ENCODE measurements at regions not wholly inside any gene's neighbourhood (a gene's known extent, or its start where the extent isn't known, plus 50 kb on each side); places are given as distances from the start of the nearest gene placed in this dataset.
A peak's percentile ranks its signal among the peaks of the same experiment; 100 is the strongest.

GRCh38 chr3:59149166-59149565 lies 99.3 kb upstream of the CFAP20DC start:
- TF ChIP-seq GATA3 (IDR thresholded peaks at IDR 0.05; ENCODE audit: low read depth, low read length) (no peak), GATA2 (IDR thresholded peaks at IDR 0.05; ENCODE audit: low read depth, low read length) (no peak)

GRCh38 chr3:59143447-59143846 lies 93.6 kb upstream of the CFAP20DC start:
- TF ChIP-seq GATA2 (IDR thresholded peaks at IDR 0.05; ENCODE audit: low read depth, low read length), result no peak
- TF ChIP-seq GATA3 (IDR thresholded peaks at IDR 0.05; ENCODE audit: low read depth, low read length), result no peak

- TF ChIP-seq GATA3 (IDR thresholded peaks at IDR 0.05; ENCODE audit: low read depth, low read length) (no peak), GATA2 (IDR thresholded peaks at IDR 0.05; ENCODE audit: low read depth, low read length) (no peak)
Observed at GRCh38 chr3:59142556-59142955, 92.7 kb upstream of the CFAP20DC start.

- TF ChIP-seq GATA2 (IDR thresholded peaks at IDR 0.05; ENCODE audit: low read depth, low read length) (no peak), GATA3 (IDR thresholded peaks at IDR 0.05; ENCODE audit: low read depth, low read length) (no peak)
Observed at GRCh38 chr3:59138966-59139365, 89.1 kb upstream of the CFAP20DC start.

- TF ChIP-seq GATA3 (IDR thresholded peaks at IDR 0.05; ENCODE audit: low read depth, low read length) (no peak), GATA2 (IDR thresholded peaks at IDR 0.05; ENCODE audit: low read depth, low read length) (no peak)
Observed at GRCh38 chr3:59137415-59137814, 87.6 kb upstream of the CFAP20DC start.

- TF ChIP-seq GATA3 (IDR thresholded peaks at IDR 0.05; ENCODE audit: low read depth, low read length) (no peak), GATA2 (IDR thresholded peaks at IDR 0.05; ENCODE audit: low read depth, low read length) (no peak)
Observed at GRCh38 chr3:59136081-59136480, 86.3 kb upstream of the CFAP20DC start.

- no peak for TF ChIP-seq GATA2 (IDR thresholded peaks at IDR 0.05; ENCODE audit: low read depth, low read length)
- no peak for TF ChIP-seq GATA3 (IDR thresholded peaks at IDR 0.05; ENCODE audit: low read depth, low read length)
Observed at GRCh38 chr3:59135096-59135495, 85.3 kb upstream of the CFAP20DC start.

- TF ChIP-seq GATA3 (IDR thresholded peaks at IDR 0.05; ENCODE audit: low read depth, low read length) (no peak), GATA2 (IDR thresholded peaks at IDR 0.05; ENCODE audit: low read depth, low read length) (no peak)
Observed at GRCh38 chr3:59133311-59133710, 83.5 kb upstream of the CFAP20DC start.

- TF ChIP-seq GATA2 (IDR thresholded peaks at IDR 0.05; ENCODE audit: low read depth, low read length), result peak; percentile 78
- peak; percentile 89 for TF ChIP-seq GATA3 (IDR thresholded peaks at IDR 0.05; ENCODE audit: low read depth, low read length)
Observed at GRCh38 chr3:59131016-59131766, 81.4 kb upstream of the CFAP20DC start.

GRCh38 chr3:59128685-59129084 lies 78.9 kb upstream of the CFAP20DC start:
- TF ChIP-seq GATA3 (IDR thresholded peaks at IDR 0.05; ENCODE audit: low read depth, low read length), result no peak
- no peak for TF ChIP-seq GATA2 (IDR thresholded peaks at IDR 0.05; ENCODE audit: low read depth, low read length)

GRCh38 chr3:59127071-59127470 lies 77.2 kb upstream of the CFAP20DC start:
- TF ChIP-seq GATA3 (IDR thresholded peaks at IDR 0.05; ENCODE audit: low read depth, low read length) (no peak), GATA2 (IDR thresholded peaks at IDR 0.05; ENCODE audit: low read depth, low read length) (no peak)

- TF ChIP-seq GATA2 (IDR thresholded peaks at IDR 0.05; ENCODE audit: low read depth, low read length) (no peak), GATA3 (IDR thresholded peaks at IDR 0.05; ENCODE audit: low read depth, low read length) (no peak)
Observed at GRCh38 chr3:59126446-59126845, 76.6 kb upstream of the CFAP20DC start.

GRCh38 chr3:59121346-59122144 lies 71.7 kb upstream of the CFAP20DC start:
- TF ChIP-seq GATA2 (IDR thresholded peaks at IDR 0.05; ENCODE audit: low read depth, low read length) (no peak), GATA3 (IDR thresholded peaks at IDR 0.05; ENCODE audit: low read depth, low read length) (no peak)

GRCh38 chr3:59118928-59119327 lies 69.1 kb upstream of the CFAP20DC start:
- TF ChIP-seq GATA3 (IDR thresholded peaks at IDR 0.05; ENCODE audit: low read depth, low read length), result no peak
- no peak for TF ChIP-seq GATA2 (IDR thresholded peaks at IDR 0.05; ENCODE audit: low read depth, low read length)

- TF ChIP-seq GATA3 (IDR thresholded peaks at IDR 0.05; ENCODE audit: low read depth, low read length) (no peak), GATA2 (IDR thresholded peaks at IDR 0.05; ENCODE audit: low read depth, low read length) (no peak)
Observed at GRCh38 chr3:59117396-59117795, 67.6 kb upstream of the CFAP20DC start.

Data from SH-SY5Y (cell line).